ENCODE measurements at regions not wholly inside any gene's neighbourhood (a gene's known extent, or its start where the extent isn't known, plus 50 kb on each side); places are given as distances from the start of the nearest gene placed in this dataset.
"Not testable (repeated sequence)": the region's sequence is repeated elsewhere in the genome, so short reads cannot be mapped to it uniquely, and the experiment has no call there.

DNA sequence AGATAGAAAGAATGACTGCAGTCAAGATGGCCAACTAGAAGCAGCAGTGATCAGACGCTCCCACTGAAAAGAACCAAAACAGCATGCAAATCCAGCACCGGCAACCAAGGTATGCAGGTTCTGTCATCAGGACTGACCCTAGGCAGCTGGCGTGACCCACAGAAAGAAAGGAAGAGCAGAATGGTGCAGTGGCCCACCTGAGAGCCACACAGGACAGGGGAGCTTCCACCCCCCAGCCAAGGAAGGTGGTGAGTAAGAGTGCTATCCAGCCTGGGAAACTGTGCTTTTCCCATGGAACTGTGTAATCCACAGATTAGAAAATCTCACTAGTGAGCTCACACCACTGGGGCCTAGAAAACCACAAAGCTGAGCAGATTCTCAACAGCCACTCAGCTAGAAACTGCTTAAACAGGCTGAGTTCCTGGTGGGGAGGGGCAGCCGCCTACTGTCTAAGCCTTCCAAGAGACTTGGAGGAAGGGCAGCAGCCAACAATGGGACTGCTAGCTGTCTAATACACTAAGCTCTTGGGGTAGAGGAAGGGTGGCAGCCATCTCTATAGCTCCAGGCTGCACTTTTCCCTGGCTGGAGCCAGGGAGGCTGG, 127.9 kb downstream of the EVA1A start:
- no peak for DNase-seq (ENCODE audit: low spot score)

DNA sequence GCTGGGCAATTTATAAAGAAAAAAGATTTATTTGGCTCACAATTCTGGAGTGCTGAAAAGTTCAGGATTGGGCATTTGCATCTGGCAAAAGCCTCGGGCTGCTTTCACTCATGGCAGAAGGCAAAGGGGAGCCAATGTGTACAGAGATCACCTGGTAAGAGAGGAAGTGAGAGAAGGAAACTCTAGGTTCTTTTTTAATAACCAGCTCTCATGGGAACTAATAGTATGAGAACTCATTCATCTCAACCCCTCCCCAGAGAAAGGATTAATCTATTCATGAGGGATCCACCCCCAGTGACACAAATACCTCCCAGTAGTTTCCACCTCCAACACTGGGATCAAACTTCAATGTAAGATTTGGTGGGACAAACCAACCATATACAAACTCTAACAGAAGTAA, 129.0 kb downstream of the EVA1A start:
- no peak for DNase-seq (ENCODE audit: low spot score)

DNA sequence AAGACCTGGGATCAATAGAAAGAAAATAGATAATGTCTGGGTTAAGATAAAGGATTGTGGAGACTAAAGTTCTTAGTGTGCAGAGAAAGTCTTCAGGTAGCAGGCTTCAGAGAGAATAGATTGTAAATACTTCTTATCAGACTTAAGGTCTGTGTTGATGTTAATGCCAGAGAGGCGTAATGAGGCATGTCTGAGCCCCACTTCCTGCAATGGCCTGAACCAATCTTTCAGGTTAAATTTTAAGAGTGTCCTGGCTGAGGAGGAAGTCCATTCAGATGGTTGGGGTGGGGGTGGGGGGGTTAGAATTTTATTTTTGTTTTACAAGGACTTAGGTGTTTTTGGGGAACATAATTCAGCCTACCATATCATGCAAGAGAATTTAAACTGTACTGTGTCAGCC, 129.5 kb downstream of the EVA1A start:
- DNase-seq (ENCODE audit: low spot score), result no peak

DNA sequence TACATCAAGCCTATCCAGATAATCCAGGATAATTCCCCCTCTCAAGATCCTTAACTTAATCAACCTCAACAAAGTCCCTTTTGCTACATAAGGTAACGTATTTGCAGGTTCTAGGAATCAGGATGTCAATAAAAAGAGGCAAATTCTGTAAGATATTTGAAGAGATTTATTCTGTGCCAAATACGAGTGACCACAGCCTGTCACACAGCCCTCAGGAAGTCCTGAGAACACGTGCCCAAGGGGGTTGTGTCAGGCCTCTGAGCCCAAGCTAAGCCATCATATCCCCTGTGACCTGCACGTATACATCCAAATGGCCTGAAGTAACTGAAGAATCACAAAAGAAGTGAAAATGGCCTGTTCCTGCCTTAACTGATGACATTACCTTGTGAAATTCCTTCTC, 130.3 kb downstream of the EVA1A start:
- DNase-seq (ENCODE audit: low spot score), result not testable (repeated sequence)

DNA sequence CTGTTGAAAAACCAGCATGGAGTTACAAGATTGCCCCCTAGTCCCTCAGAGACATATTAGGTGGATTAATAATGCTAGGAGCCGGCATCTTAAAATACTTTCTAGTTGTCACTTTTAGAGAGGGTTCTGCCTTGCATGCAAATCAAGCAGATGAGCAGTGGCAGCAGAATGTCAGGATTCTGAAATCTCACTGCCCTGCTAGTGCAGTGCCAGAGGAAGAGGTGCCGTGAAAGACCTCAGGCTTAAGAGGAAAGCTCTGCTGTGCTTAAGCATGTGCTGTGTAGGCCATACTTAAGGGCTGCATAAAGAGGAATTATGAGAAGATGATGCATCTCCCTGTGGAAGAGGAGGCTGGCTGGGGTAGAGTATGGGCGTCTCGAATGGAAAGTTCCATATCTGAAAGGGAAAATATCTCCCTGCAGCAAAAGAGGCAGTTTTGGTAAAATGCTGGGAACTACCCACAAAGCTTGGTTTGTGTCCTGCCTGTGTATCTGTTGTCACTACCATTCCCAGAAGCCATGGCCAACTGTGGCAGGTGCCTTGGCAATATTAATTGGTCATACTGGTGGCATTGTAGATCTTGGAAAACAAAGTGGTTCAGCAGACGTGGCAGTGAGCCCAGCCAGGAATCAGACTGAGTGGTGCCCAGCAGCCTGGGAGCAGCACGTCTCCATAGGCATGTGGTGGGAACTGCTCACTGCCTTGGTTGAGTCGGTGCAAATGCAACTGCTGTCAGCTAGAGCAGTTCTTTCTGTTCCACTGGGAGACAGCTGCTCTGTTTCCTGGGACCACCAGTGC, 131.9 kb downstream of the EVA1A start:
- no peak for DNase-seq (ENCODE audit: low spot score)

DNA sequence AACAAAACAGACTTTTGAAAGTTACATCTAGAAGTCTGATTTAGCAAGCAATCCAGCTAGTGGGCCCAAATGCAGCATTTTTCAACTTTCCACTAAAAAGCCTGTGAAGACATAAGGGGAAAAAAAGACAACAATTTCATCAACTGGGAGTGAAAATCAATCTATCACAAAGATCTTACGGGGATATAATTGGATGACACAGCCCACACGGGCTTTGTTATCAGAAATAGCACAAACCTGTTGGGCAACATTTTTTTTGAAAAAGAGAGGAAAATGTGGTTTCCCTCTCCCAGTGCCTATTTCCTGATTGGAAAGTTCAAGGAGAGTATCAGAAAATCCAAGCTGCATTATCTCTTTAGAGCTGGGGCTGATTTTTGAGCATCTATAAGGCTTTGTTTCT, 132.7 kb downstream of the EVA1A start:
- no peak for DNase-seq (ENCODE audit: low spot score)

DNA sequence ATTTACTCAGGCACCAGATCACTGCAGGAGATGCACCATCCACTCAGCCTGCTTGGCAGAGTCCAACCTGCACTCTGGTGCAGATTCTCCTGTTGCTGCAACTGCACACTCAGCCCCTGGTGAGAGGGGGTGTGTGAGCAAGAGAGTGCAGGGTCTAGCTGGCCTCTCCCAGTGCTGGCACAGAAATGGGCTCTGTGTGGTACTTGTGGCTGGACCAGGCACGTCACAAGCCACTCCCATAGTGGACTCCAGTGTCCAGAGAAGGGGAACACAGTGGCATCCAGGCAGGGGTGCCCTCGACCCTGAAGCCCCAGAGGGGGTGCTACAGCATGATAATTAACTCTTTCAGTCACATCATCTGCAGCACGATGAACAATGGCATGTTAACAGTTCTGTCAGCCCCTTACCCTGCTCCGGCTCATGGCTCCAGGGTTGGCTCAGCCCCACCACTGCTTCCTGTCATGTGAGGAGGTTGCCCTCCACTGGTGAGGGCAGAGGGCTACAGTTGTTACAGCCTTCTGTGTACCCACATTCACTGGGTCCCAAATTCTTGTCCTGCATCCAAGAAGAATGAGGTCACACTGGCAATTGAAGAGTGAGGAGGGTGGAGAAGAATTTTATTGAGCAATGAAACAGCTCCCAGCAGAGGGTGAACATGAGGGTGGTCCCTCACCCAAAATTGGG, 135.7 kb downstream of the EVA1A start:
- no peak for DNase-seq (ENCODE audit: low spot score)

DNA sequence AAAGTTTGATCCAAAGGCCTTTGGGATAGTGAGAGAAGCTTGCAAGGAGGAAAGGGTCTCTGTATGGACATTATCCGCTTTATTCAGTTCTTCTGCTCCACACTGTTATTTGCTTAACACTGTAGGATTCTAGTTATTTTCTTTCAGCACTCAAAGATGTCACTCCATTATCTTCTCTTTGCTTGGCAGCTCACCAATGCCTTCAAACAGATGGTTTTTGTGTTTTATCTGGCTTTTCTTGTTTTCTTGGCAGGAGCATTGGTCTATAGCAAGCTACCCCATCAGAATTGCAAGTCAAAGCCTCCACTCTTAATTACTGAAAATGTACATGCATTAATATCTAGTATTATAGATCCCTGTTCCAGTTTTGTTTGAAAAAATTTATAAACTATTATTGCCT, 138.8 kb downstream of the EVA1A start:
- DNase-seq (ENCODE audit: low spot score), result no peak

DNA sequence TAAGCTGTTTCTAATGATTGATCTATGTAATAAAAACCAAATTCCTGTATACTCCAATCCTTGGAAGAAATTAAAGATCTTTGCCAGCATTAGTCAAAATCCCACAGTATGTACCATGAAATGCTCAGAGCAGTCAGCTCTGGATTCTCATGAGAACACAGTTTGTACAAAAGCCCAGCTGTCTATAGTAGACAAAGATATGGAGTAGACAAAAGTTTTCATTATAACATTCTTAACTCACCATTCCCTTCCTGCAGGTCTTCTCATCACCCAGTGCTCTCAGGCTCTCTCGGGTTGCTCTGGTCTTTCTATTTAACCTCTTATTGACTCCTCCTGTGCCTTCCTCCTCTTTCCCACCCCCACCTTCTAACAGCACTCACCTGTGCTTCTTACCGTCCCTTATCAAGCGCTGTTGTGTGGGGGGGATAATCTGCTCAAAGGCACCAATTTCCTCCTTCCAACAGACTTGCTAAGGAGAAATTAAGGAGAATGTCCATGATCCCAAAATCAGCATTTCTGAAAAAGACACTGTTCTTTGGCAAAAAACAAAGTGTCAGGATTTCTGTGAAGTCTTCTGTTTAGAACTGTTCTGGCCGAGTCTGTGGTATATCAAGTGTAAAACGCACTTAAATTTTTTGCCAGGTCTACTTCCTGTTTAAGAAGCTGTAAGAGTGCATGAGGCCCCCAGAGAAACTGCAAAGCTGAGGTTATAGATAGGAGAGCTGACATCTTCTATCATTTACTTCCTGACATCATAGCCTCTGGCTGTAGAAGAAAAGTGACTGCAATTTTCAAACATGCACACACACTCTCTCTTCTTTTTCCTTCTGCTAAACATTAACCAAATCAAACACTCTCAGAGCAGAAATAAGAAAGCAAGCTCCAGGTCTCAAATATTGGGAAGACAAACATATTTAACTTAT, 144.1 kb downstream of the EVA1A start:
- no peak for DNase-seq (ENCODE audit: low spot score)

DNA sequence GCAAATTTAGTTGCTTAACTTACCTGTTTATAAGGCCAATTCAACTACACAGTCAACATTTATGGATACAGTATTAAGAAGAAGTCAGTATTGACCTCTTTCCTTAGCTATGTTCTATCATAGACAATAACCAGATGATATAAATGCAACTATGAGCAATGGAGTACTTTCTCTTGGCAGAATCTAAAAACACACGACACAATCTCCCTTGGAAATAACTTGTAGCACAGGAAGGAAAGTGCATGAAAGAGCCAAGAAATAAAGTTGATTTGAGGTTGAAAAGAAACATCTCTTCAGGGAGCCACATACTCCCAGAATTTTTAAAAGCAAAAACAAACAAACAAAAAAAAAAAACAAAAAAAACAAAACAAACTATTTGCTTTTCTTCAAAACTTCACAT, 145.0 kb downstream of the EVA1A start:
- no peak for DNase-seq (ENCODE audit: low spot score)

DNA sequence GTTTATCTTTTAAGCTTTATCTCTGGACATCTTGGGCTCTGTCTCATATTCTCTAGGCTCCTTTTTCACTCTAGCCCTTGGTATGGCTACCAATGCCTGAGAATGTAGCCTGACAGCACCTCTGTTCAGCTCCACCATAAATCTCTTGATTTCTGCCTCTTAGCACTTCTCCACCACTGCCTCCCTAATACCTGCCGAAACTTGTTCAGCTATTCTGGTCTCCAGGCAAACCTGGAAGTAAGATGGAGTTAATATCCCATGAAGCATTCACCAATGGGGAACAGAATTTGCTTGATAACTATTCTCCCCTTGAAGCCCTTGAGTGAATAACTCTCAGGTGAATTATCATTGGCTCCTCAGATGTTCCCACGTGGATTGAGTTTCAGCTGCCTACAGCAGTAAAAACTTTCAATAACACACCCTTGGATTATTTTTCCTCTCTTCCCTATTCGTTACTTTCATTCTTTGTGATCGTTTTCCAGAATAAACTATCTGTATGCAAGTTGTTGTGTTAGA, 145.6 kb downstream of the EVA1A start:
- no peak for DNase-seq (ENCODE audit: low spot score)

DNA sequence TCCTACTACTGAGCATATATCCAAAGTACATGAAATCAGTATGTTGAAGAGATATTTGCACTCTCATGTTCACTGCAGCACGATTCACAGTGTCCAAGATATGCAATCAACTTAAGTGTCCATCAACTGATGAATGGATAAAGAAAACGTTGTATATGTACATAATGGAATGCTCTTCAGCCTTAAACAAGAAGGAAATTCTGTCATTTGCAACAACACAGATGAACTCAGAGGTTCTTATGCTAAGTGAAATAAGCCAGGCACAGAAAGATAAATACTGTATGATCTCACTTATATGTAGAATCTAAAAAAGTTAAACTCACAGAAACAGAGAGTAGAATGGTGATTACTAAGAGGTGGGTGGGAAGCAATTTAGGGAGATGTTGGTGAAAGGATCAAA, 149.2 kb downstream of the EVA1A start:
- no peak for DNase-seq (ENCODE audit: low spot score)

DNA sequence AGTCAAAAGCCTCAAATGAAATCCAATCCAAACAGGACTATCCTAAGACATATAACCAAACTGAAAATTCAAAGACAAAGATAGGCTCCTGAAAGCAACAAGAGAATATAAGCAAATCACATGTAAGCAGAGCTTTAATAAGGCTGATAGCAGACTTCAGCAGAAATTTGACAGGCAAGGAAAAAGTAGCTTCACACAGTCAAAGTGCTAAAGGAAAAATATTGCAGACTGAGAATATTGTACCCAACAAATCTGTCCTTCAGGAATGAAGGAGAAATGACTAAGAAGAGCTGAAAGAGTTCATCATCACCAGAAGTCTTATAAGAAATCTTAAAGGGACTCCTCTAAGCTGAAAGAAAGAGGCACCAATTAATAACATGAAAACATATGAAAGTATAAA, 150.0 kb downstream of the EVA1A start:
- DNase-seq (ENCODE audit: low spot score), result no peak

DNA sequence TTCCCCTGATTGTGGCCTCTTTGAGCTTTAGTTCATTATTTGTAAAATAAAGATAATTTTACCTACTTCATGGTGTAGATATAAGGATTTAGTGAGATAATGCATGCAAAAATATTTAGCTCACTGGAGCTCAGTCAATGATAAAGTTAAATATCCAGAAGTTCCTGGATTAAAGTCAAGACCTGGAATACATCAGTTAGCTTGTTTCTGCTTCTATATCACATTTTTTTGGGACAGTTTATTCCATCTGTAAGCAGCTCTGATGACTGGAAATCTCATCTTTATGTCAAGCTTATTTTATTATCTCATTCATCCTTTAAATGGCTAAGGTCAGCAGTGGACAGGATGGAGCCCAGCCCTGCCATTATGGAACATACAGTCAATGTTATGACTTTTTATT, 152.0 kb downstream of the EVA1A start:
- DNase-seq (ENCODE audit: low spot score), result no peak

DNA sequence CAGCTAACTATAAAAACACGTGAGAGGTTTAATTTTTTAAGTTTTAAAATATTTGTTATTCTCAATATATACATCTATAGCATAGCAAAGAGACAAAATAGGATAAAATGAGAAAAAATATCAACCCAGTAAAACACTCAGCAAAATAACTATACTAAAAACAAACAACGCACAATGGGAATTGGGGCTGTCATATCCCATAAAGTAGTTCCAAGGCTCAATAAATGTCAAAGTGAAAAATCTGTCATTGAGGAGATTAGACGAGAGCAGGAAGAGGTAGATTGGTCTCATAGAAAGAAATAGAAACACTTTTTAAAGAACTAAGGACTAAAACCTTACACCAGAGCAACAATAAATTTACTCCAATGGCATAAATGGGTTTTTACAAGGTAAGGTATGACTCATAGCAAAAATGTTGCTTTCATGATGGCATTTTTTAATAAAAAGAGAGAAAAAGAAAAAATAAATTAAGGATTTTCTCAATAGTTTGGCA, 153.7 kb downstream of the EVA1A start:
- no peak for DNase-seq (ENCODE audit: low spot score)

DNA sequence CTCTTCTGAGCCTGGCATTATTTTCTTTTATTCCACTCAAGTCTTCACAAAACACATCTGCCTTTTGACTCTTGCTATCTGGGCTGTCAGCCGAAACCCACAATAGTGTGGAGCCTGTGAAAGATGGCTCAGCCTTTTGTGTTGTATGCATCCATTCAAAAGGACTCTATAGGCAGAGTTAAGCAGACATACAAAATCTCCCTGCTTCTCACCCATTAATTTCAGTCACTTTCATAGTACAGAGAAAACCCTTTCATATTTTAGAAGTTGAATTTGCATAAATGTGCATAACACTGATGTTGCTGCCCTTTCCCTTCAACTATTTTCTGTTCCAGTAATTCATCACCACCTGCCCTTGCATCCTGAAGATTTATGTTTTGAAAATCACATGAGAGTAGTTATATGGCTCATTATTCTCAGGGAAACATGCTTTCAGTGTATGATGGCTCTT, 154.6 kb downstream of the EVA1A start:
- no peak for DNase-seq (ENCODE audit: low spot score)

DNA sequence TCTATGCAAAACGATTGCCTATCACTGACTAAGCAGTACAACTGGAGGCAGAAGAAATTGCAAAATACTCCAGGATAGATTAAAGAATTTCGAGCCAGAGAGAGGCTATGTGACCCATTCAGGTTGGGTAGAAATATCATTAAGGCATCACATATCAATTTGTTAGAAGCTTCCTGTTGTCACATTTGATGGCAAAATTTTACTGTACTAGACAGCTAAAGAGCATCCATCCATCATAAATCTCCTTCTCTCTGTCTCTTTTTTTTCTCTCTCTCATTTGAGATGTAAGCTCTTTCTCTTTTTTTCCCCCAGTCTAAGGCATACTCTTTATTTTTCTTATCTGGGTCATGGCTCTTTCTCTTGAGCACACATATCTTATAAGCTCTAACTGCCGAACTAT, 155.7 kb downstream of the EVA1A start:
- no peak for DNase-seq (ENCODE audit: low spot score)

DNA sequence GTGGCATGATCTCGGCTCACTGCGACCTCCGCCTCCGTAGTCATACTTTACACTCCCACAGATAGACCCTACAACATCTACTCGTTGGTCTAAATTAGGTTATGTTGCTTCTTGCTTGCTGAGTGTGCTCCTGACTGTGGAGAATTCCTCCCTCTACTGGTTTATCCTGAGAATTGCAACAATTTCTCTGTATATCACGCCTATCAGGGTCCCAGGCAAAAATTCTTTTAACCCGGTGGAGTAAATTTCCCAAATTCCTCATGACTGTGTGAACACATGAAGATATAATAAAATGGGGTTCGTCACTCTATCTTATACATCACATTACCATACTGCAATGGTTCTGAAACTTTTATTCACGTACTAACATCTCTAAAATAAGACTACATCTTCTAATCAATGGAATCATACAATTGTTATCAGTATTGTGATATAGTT, 156.7 kb downstream of the EVA1A start:
- DNase-seq (ENCODE audit: low spot score), result peak; percentile 35

DNA sequence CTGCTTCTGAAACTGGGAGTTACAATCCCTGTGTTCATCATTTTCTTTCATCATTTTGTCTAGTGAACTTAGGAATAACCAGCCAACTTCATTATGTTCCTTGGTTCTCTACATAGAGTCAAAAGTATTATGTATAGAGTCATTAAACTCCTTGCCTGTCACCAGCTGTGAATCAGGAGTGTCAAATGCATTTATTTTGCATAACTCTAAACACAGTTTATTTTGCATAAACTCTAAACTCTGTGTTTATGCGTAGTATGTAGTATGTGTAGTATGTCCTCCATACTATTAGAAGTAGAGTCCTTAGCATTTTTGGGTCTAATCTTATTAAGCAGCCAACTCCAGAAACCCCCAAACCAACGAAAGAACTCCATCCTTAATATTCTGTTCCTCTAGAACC, 164.4 kb downstream of the EVA1A start:
- no peak for DNase-seq (ENCODE audit: low spot score)

DNA sequence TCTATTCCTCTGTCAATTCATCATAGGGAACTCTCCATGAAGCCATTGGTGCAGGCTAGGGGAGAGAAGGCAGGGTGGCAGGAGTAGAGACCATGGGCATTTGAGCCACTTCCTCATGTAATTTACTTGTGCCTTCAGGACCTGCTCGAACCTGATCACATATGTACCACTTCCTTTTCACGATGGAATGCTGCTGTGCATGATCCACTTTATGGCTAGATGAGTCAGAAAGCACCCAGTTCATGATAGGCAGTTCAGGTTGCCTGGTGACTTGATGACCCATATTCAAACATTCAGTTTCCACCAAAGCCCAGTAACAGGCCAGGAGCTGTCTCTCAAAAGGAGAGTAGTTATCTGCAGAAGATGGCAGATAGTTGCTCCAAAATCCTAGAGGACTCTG, 166.0 kb downstream of the EVA1A start:
- DNase-seq (ENCODE audit: low spot score), result not testable (repeated sequence)

DNA sequence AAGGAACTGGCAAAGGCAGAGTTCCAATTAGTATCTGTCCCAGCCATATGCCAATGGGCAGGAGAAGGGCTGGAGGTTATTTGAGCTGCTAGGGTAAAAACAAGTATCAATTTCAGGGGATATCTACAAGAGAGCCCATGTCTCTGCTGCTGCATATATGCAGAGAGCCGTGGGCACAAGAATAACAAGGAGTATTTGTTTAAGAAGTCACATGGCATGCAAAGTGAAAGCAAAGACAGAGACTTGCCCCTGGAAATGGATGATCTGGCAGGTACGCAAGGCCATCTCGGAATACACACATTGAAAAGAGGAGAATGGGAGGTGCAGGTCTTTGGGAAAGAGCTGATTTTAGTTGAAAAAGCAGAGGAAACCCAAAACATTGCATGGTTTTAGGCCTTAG, 170.6 kb downstream of the EVA1A start:
- no peak for DNase-seq (ENCODE audit: low spot score)

DNA sequence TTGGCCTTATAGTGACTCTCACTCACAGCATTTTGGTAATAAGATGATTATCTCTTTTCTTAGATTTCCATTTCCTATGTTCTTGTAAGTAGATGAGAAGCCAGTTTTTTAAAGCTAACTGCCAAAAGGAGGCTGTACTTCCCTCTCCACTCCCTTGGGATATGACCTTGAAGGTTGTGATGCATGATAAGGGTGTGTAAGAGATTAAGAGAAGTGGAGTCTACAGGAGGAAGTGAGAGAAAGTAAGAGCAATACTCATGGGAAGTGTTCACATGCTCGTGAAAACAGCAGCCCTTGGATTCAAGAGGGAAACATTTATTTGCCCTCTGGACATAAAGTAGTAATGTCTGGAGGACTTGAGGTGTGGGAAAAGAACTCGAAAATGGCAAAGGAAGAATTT, 171.5 kb downstream of the EVA1A start:
- DNase-seq (ENCODE audit: low spot score), result no peak

All from hematopoietic multipotent progenitor cell treated with erythropoietin and hydrocortisone succinate and interleukin-3 and kit ligand, for 17 days (in vitro differentiated cells).